K562 (cell line): ENCODE measurements at regions not wholly inside any gene's neighbourhood (a gene's known extent, or its start where the extent isn't known, plus 50 kb on each side); places are given as distances from the start of the nearest gene placed in this dataset.
A peak's percentile ranks its signal among the peaks of the same experiment; 100 is the strongest.
"Not testable (repeated sequence)": the region's sequence is repeated elsewhere in the genome, so short reads cannot be mapped to it uniquely, and the experiment has no call there.

Experiments used
- ATAC-seq: fragments of 200-7000 bp; cut with Tn5 transposase; 3 replicates; pipeline ENCODE4 v1.9.1; 2020; ENCODE audit warnings: moderate library complexity
- BruUV-seq: library from RNA; stranded (reverse); fragments of 400-500 nt; replicated peaks from 2 replicates; lab custom pipeline; 2021; lab: Mats Ljungman, UMichigan
- CTCF ChIA-PET: fragments of 300-600 bp; formaldehyde crosslinking; extraction: SDS; loops from one replicate; lab custom pipeline; 2021; ENCODE audit warnings: low intra/inter-chr PET ratio; lab: Yijun Ruan, JAX
- POLR2A ChIA-PET: fragments of 300-600, 350-650 bp; sonication (Branson Sonifier 250); formaldehyde crosslinking; extraction: SDS; loops from one replicate; lab custom pipeline; 2021; ENCODE audit warnings: antibody characterized with exemption, inconsistent platforms; lab: Yijun Ruan, JAX
- DNase-seq, 4 experiments: peaks; one replicate each; pipeline versions ENCODE4 v3.0.0 to v3.0.0-alpha.2; 2011 to 2018; ENCODE audit warnings: low spot score in 3 of 4, mixed read lengths in 3 of 4; ENCODE audit errors: extremely low read depth in 1 of 4
- FAIRE-seq: peaks from 2 replicates; lab custom pipeline; 2011; peaks lifted over from hg19 to GRCh38; lab: Jason Lieb, UNC
- H2AFZ ChIP-seq: 2 replicates; pipeline ENCODE4 v1.6.0; 2011; ENCODE audit warnings: low read depth, low read length, control low read depth, inconsistent platforms
- H3K27ac ChIP-seq: fragments of 200-600 bp; 3 replicates; pipeline ENCODE4 v1.8.0; 2011; ENCODE audit warnings: low read depth, mild to moderate bottlenecking, control low read depth, inconsistent platforms, low read length, moderate library complexity, mixed read lengths; ENCODE audit errors: extremely low read depth
- H3K27me3 ChIP-seq, 2 experiments: fragments of 300-600 bp in 1 of 2; 2 replicates in 1 of 2; 3 replicates in 1 of 2; pipeline versions ENCODE4 v1.6.0 to v1.8.0; 2011; ENCODE audit warnings: inconsistent platforms in 2 of 2, low read length in 2 of 2, mild to moderate bottlenecking in 1 of 2, mixed read lengths in 1 of 2, moderate library complexity in 1 of 2; ENCODE audit not compliant: control insufficient read depth in 2 of 2, insufficient read depth in 2 of 2
- H3K36me3 ChIP-seq: fragments of 300-600 bp; 3 replicates; pipeline ENCODE4 v1.8.0; 2011; ENCODE audit warnings: mild to moderate bottlenecking, low read length, inconsistent platforms; ENCODE audit not compliant: control insufficient read depth, insufficient read depth
- H3K4me1 ChIP-seq, 2 experiments: fragments of 200-600 bp in 1 of 2; replicated peaks in 1 of 2; 2 replicates in 1 of 2; 3 replicates in 1 of 2; pipeline versions ENCODE4 v1.5.1 to v1.8.0; 2011; ENCODE audit warnings: inconsistent platforms in 2 of 2, low read length in 2 of 2, mild to moderate bottlenecking in 1 of 2, mixed read lengths in 1 of 2, moderate library complexity in 1 of 2; ENCODE audit not compliant: control insufficient read depth in 2 of 2, insufficient read depth in 2 of 2
- H3K4me2 ChIP-seq: 2 replicates; pipeline ENCODE4 v1.6.1; 2011; ENCODE audit warnings: low read length, control low read depth, inconsistent platforms, mixed read lengths; ENCODE audit not compliant: insufficient read depth
- H3K4me3 ChIP-seq: fragments of 200-600 bp; sonication (generic), shearing (Covaris generic); 2 replicates; pipeline ENCODE4 v1.5.1; 2016; ENCODE audit warnings: control low read depth, inconsistent platforms
- H3K79me2 ChIP-seq: fragments of 200-600 bp; 3 replicates; pipeline ENCODE4 v1.8.0; 2011; ENCODE audit warnings: low read length, inconsistent platforms; ENCODE audit not compliant: control insufficient read depth, insufficient read depth
- H3K9ac ChIP-seq, 2 experiments: 2 replicates each; pipeline versions ENCODE4 v1.6.0 to v1.6.1; 2011; ENCODE audit warnings: low read depth in 2 of 2, low read length in 2 of 2, control low read depth in 1 of 2, inconsistent platforms in 1 of 2, mild to moderate bottlenecking in 1 of 2, mixed read lengths in 1 of 2; ENCODE audit not compliant: insufficient read depth in 1 of 2
- H3K9me1 ChIP-seq: one replicate; pipeline ENCODE4 v1.6.0; 2011; ENCODE audit warnings: inconsistent platforms, mild to moderate bottlenecking, low read length, moderate library complexity; ENCODE audit not compliant: control insufficient read depth, insufficient read depth
- H3K9me3 ChIP-seq: replicated peaks from 2 replicates; pipeline ENCODE4 v1.5.1; 2011; ENCODE audit warnings: low read depth, low read length, inconsistent platforms; ENCODE audit not compliant: control insufficient read depth, insufficient read depth
- H4K20me1 ChIP-seq: replicated peaks from 2 replicates; pipeline ENCODE4 v1.6.1; 2011; ENCODE audit warnings: low read length, inconsistent platforms, mixed read lengths; ENCODE audit not compliant: control insufficient read depth, insufficient read depth
- BCOR ChIP-seq: fragments of 450-650 bp; IDR thresholded peaks from 2 replicates; pipeline ENCODE4 v1.6.1; 2016
- CSDE1 ChIP-seq, 2 experiments: fragments of 450-650 bp; IDR thresholded peaks; 2 replicates each; pipeline ENCODE4 v1.6.1; 2016; ENCODE audit warnings: mild to moderate bottlenecking in 1 of 2
- EP400 ChIP-seq: fragments of 450-650 bp; IDR thresholded peaks from 2 replicates; pipeline ENCODE4 v1.6.1; 2017; ENCODE audit warnings: antibody characterized with exemption, mild to moderate bottlenecking, moderate library complexity
- HLTF ChIP-seq: fragments of 450-650 bp; IDR thresholded peaks from 2 replicates; pipeline ENCODE4 v1.6.1; 2016
- MYBL2 ChIP-seq, 2 experiments: fragments of 450-650 bp in 1 of 2; sonication (generic) in 1 of 2; formaldehyde crosslinking in 1 of 2; IDR thresholded peaks; 2 replicates each; pipeline versions ENCODE4 v1.6.1 to v1.8.1; 2017 to 2022; ENCODE audit warnings: borderline replicate concordance in 1 of 2, inconsistent platforms in 1 of 2, low read depth in 1 of 2, mild to moderate bottlenecking in 1 of 2, missing genetic modification reagents in 1 of 2, moderate library complexity in 1 of 2
- NR2C1 ChIP-seq, 2 experiments: fragments of 450-650 bp; IDR thresholded peaks; 2 replicates each; pipeline ENCODE4 v1.6.1; 2017; ENCODE audit warnings: mild to moderate bottlenecking in 2 of 2, antibody characterized with exemption in 1 of 2, inconsistent platforms in 1 of 2, missing compliant biosample characterization in 1 of 2, missing genetic modification characterization in 1 of 2
- TRIM24 ChIP-seq, 2 experiments: fragments of 450-650 bp; IDR thresholded peaks; 2 replicates each; pipeline ENCODE4 v1.6.1; 2016
- ZNF24 ChIP-seq: fragments of 450-650 bp; IDR thresholded peaks from 2 replicates; pipeline ENCODE4 v1.6.1; 2016
- ZSCAN32 ChIP-seq: fragments of 450-650 bp; formaldehyde crosslinking; IDR thresholded peaks from 2 replicates; pipeline ENCODE4 v1.4.0; 2020; ENCODE audit warnings: mild to moderate bottlenecking, moderate library complexity
- WGBS: fragments of 100-300 bp; shearing (Covaris generic); methylation state at CpG from one replicate; pipeline ENCODE4 v1.1.6; 2016; ENCODE audit warnings: low coverage, mixed read lengths; ENCODE audit not compliant: insufficient coverage; ENCODE audit errors: missing lambda C conversion rate; 5-methylcytosine and 5-hydroxymethylcytosine counted together
- in situ Hi-C: fragments of 300-500 bp; cut with MboI; formaldehyde crosslinking; loops from 4 replicates; pipeline ENCODE4 v1.15.0; 2018; ENCODE audit warnings: inconsistent platforms, mixed read lengths
- intact Hi-C: fragments of 100-400 bp; cut with micrococcal nuclease; formaldehyde crosslinking; loops from 2 replicates; pipeline ENCODE4 v1.14.2; 2022
- TF ChIP-seq, protein P1 (sequence below): fragments of 450-650 bp; IDR thresholded peaks from 2 replicates; pipeline ENCODE4 v1.6.1; 2016; ENCODE audit warnings: antibody characterized with exemption
- TF ChIP-seq, protein P2 (sequence below): IDR thresholded peaks from 2 replicates; pipeline ENCODE4 v1.6.1; 2016; ENCODE audit warnings: missing genetic modification characterization, missing compliant biosample characterization
- TF ChIP-seq, protein P3 (sequence below): fragments of 450-650 bp; IDR thresholded peaks from 2 replicates; pipeline ENCODE4 v1.6.1; 2016; ENCODE audit warnings: missing biosample characterization, missing genetic modification characterization
- TF ChIP-seq, protein P4 (sequence below): fragments of 450-650 bp; IDR thresholded peaks from 2 replicates; pipeline ENCODE4 v1.6.1; 2017; ENCODE audit warnings: mild to moderate bottlenecking, moderate library complexity
- TF ChIP-seq, protein P5 (sequence below), 2 experiments: fragments of 450-650 bp in 1 of 2; sonication (generic) in 1 of 2; formaldehyde crosslinking in 1 of 2; IDR thresholded peaks in 1 of 2; conservative IDR thresholded peaks in 1 of 2; 2 replicates each; pipeline versions ENCODE4 v1.6.1 to v1.8.1; 2016 to 2023; ENCODE audit warnings: mild to moderate bottlenecking in 2 of 2, moderate library complexity in 2 of 2, inconsistent platforms in 1 of 2, missing genetic modification reagents in 1 of 2

DNA sequence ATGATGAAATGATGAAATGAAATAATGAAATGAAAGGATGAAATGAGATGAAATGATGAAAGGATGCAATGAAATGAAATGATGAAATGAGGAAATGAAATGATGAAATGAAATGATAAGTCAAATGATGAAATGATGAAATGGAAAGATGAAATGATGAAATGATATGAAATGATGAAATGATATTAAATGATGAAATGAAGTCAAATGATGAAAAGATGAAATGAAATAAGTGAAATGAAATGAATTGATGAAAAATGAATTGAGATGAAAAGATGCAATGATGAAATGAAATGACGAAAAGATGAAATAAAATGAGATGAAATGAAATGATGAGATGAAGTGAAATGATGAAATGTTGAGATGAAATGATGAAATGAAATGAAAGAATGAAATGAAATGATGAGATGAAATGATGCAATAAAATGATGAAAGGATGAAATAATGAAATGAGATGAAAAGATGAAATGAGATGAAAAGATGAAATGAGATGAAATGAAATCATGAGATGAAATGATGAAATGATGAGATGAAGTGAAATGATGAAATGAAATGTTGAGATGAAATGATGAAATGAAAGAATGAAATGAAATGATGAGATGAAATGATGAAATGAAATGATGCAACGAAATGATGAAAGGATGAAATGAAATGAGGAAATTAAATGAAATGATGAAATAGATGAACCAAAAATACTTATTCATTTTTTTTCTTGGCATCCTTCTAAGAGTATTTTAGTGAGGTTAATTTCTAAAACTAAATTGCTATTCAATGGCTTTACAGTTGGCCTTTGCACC is 139.8 kb upstream of the ERV3-1 start:
- WGBS, result 56% methylated on average over 1 of the region's 2 CpGs
- H4K20me1 ChIP-seq; H3K79me2 ChIP-seq; H3K9me1 ChIP-seq; intact Hi-C loops; ATAC-seq; DNase-seq; FAIRE-seq; H3K27me3 ChIP-seq; H2AFZ ChIP-seq; BruUV-seq; H3K27ac ChIP-seq; in situ Hi-C loops; H3K4me3 ChIP-seq; POLR2A ChIA-PET; H3K9me3 ChIP-seq; H3K36me3 ChIP-seq; CTCF ChIA-PET; H3K9ac ChIP-seq; H3K4me2 ChIP-seq; H3K4me1 ChIP-seq; TF ChIP-seq MYBL2 (CRISPR knock-in tag; IDR thresholded peaks at IDR 0.05; ENCODE audit: borderline replicate concordance); NR2C1 (tag; IDR thresholded peaks at IDR 0.05): not testable (repeated sequence)
- TF ChIP-seq, protein P1, sequence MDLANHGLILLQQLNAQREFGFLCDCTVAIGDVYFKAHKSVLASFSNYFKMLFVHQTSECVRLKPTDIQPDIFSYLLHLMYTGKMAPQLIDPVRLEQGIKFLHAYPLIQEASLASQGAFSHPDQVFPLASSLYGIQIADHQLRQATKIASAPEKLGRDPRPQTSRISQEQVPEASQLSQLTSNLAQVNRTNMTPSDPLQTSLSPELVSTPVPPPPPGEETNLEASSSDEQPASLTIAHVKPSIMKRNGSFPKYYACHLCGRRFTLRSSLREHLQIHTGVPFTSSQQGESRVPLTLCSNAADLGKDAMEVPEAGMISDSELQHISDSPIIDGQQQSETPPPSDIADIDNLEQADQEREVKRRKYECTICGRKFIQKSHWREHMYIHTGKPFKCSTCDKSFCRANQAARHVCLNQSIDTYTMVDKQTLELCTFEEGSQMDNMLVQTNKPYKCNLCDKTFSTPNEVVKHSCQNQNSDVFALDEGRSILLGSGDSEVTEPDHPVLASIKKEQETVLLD, result 0 out of 2 replicates have a peak, but pooled peaks have one; percentile 11
- TF ChIP-seq, protein P2, sequence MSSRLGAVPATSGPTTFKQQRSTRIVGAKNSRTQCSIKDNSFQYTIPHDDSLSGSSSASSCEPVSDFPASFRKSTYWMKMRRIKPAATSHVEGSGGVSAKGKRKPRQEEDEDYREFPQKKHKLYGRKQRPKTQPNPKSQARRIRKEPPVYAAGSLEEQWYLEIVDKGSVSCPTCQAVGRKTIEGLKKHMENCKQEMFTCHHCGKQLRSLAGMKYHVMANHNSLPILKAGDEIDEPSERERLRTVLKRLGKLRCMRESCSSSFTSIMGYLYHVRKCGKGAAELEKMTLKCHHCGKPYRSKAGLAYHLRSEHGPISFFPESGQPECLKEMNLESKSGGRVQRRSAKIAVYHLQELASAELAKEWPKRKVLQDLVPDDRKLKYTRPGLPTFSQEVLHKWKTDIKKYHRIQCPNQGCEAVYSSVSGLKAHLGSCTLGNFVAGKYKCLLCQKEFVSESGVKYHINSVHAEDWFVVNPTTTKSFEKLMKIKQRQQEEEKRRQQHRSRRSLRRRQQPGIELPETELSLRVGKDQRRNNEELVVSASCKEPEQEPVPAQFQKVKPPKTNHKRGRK (tag), result peak; percentile 53; the same call in 1 of the 2 replicates
- TF ChIP-seq MYBL2 (IDR thresholded peaks at IDR 0.05; ENCODE audit: low read depth), result peak; percentile 35; the same call in 1 of the 2 replicates
- peak; percentile 13; the same call in 1 of the 2 replicates for TF ChIP-seq NR2C1 (IDR thresholded peaks at IDR 0.05)
- TF ChIP-seq HLTF, result peak; percentile 30; the same call in 1 of the 2 replicates
- TF ChIP-seq BCOR, result 0 out of 2 replicates have a peak, but pooled peaks have one; percentile 62
- TF ChIP-seq ZNF24, result peak; percentile 97
- TF ChIP-seq, protein P3, sequence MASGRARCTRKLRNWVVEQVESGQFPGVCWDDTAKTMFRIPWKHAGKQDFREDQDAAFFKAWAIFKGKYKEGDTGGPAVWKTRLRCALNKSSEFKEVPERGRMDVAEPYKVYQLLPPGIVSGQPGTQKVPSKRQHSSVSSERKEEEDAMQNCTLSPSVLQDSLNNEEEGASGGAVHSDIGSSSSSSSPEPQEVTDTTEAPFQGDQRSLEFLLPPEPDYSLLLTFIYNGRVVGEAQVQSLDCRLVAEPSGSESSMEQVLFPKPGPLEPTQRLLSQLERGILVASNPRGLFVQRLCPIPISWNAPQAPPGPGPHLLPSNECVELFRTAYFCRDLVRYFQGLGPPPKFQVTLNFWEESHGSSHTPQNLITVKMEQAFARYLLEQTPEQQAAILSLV (tag), result peak; percentile 19
- peak; percentile 64; the same call in 1 of the 2 replicates for TF ChIP-seq ZSCAN32 (CRISPR knock-in tag)
- TF ChIP-seq, protein P4, sequence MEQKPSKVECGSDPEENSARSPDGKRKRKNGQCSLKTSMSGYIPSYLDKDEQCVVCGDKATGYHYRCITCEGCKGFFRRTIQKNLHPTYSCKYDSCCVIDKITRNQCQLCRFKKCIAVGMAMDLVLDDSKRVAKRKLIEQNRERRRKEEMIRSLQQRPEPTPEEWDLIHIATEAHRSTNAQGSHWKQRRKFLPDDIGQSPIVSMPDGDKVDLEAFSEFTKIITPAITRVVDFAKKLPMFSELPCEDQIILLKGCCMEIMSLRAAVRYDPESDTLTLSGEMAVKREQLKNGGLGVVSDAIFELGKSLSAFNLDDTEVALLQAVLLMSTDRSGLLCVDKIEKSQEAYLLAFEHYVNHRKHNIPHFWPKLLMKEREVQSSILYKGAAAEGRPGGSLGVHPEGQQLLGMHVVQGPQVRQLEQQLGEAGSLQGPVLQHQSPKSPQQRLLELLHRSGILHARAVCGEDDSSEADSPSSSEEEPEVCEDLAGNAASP, result 0 out of 2 replicates have a peak, but pooled peaks have one; percentile 20
- TF ChIP-seq EP400, result peak; percentile 44; the same call in 1 of the 2 replicates
- TF ChIP-seq, protein P5, sequence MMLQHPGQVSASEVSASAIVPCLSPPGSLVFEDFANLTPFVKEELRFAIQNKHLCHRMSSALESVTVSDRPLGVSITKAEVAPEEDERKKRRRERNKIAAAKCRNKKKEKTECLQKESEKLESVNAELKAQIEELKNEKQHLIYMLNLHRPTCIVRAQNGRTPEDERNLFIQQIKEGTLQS (IDR thresholded peaks at IDR 0.05), result peak; percentile 90
- TF ChIP-seq, protein P5 (CRISPR knock-in tag; conservative IDR thresholded peaks at IDR 0.05), result not testable (repeated sequence)
- 0 out of 4 replicates have a peak, but pooled peaks of 1 of the 2 experiments have one; percentile 18 for TF ChIP-seq CSDE1 (IDR thresholded peaks at IDR 0.05)
- peak; percentile 99 to 100 for TF ChIP-seq TRIM24 (IDR thresholded peaks at IDR 0.05)
